HG02763 (cell line): ENCODE measurements at regions not wholly inside any gene's neighbourhood (a gene's known extent, or its start where the extent isn't known, plus 50 kb on each side); places are given as distances from the start of the nearest gene placed in this dataset.
"Not testable (repeated sequence)": the region's sequence is repeated elsewhere in the genome, so short reads cannot be mapped to it uniquely, and the experiment has no call there.

ENCODE experiments used
- ATAC-seq: cut with Tn5 transposase; IDR thresholded peaks from one replicate; pipeline ENCODE4 v1.9.1; 2021; ENCODE audit warnings: mild to moderate bottlenecking, moderate library complexity; ENCODE audit not compliant: unreplicated experiment

GRCh38 chr6:11961923-11962322 is 50.2 kb upstream of the HIVEP1 start:
- no peak for ATAC-seq

DNA sequence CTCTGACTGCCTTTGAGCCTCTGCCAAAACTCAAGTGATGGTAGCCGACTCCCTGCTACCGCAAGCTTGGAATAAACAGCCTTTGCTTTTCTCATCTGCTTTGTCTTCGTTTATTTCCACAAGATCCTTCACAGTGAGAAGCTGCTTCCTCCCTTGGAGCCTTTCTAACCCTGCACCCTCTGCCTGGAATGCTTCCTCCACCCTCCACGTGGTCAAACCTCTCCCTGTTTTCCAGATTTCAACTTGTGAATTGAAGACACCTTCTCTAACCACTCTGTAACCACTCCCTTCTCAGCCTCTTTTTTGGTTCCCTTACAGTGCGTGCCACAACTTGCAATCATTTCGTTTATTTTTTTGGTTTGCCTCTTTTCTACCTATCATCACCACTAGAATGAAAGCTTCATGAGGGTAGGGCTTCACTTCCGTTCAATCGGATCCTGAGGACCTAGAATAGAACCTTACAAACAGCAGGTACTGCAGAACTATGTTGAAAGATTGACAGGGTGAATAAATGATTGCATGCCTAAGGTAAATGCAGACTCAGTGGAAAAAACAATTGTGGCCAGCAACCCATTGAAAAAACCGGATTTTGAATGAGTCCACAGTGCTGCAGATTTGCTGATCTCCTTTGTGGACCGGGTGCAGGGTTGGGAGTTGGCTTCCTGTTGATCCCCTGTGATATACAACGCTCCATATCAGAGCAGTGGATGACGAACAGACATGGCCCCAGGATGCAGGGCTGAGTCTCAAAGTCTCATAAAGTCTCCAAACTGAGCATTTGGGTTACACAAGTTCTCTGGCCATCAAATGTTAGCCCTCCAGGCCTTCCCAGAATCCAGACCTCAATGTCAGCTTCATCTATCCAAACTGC is 51.0 kb upstream of the HIVEP1 start:
- no peak for ATAC-seq

GRCh38 chr6:11956781-11957180 is 55.3 kb upstream of the HIVEP1 start:
- no peak for ATAC-seq

DNA sequence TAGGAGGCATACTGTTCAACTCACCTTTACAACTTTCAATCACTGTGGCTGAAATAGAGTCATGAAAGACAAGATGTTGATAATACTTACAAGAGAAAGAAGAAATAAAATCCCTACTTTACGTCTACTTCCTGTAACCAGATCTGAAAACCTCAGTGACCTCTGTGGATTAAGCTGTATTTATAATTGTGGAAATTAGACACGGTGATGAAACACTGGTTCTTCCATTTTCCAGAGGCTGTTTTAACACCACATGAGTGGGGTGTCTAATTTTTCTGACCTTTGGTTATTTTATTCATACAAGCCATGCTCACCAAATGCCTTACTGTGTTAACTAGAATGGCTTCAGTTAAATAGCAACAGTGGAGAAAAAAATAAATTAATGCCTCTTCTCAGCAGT is 58.5 kb upstream of the HIVEP1 start:
- no peak for ATAC-seq

DNA sequence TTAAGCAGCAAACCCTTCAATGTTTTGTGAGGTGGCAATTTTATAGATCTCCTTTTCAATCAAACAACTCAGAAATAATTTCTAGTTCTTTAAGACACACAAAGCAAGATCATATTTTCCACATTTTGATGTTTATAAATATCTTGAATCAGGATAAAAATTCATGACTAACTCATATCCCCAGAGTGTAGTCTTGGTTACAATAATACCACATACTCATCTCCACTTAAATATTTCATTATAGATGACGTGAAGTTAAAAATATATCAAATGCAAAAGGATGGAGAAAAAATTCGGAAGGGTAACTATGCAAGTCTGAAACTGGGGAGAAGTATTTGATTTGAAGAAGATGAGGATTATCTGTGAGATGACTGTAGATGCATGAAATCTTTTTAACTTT is 59.8 kb upstream of the HIVEP1 start:
- ATAC-seq, result no peak

DNA sequence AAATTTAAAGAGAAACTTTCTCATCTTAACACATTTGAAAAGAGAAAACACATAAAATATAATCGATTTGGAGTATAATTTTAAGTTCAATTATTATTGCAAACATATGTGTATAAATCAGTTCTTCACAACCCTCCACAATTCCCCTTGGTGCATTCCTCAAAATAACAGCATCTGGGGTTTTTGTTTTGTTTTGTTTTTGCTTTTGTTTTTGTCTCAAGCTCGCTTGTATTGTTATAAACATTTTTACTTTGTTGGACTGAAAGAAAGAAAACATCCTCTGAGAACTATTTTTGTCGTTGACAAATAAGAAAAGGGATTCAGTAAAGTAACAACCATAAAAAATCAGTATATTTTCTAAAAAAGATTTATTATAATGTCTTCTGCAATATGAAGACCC is 60.2 kb upstream of the HIVEP1 start:
- no peak for ATAC-seq

DNA sequence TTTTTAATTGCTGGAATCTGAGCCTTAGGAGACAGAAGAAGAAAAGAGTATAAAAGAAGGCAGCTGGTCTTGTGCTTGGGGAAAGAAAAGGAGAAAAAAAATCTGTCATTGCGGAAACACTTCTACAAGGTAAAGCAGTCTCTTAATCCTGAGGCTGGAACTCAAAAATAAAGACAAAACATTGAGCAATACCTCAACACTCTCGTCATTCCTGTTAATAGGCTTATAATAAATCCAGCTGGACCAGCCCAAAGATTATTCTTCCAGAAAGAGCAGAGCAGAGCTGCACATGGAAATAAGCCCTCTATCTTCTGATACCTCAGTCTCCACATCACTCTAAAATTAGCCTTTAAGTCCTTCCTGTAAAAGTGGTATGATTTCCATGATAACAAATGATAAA is 62.0 kb upstream of the HIVEP1 start:
- no peak for ATAC-seq

GRCh38 chr6:11947575-11947974 is 64.5 kb upstream of the HIVEP1 start:
- no peak for ATAC-seq

GRCh38 chr6:11947063-11947462 is 65.0 kb upstream of the HIVEP1 start:
- no peak for ATAC-seq

- no peak for ATAC-seq
Observed at GRCh38 chr6:11944111-11944510, 68.0 kb upstream of the HIVEP1 start.

- no peak for ATAC-seq
Observed at GRCh38 chr6:11943060-11943459, 69.1 kb upstream of the HIVEP1 start.

DNA sequence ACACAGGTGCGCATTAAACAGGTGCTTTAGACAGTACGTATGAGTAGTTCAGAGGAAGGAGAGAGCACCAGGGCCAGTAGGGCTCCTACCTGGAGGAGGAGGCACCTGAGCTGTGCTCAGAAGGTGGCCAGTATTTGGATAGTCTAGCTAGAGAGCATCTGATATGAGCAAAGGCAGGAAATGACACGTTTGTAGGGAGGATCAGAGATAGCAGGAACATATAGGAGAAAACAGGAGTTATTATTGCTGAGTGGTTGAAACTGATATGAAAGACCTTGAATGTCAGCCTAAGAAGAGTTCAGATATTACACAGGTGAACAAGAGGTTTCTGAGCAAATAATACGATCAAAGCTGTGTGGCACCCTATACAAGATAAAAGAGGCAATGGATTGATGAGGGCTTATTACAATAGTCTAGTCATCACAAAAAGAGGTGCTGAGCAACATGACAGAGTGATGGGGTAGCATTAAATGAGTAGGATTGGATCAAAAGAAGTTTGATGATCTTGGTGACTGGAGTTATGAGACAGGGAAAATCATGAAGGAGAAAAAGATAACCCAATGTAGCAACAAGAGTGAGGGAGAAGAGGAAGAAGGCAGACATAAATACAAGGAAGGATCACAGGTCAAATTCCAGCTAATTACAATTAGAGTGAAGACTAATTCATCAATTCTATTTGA is 69.8 kb upstream of the HIVEP1 start:
- ATAC-seq, result no peak

DNA sequence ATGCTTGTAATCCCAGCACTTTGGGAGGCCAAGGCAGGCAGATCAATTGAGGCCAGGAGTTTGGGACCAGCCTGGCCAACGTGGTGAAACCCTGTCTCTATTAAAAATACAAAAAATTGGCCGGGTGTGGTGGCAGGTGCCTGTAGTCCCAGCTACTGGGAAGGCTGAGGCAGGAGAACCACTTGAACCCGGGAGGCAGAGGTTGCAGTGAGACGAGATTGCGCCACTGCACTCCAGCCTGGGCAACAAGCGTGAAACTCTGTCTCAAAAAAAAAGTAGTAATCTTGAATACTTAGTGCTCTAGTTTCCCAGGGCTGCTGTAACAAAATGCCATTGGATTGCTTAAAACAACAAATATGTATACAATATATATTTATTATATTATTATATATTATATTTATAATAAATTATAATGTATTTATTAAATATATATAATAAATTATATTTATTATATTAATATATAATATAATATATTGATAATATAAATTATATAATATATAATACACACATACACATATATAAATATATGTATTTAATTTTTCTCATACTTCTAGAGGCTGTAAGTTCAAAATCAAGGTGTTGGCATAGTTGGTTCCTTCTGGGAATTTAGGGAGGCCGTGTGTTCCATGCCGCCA is 71.5 kb upstream of the HIVEP1 start:
- ATAC-seq, result not testable (repeated sequence)

GRCh38 chr6:11938285-11938890 is 73.7 kb upstream of the HIVEP1 start:
- ATAC-seq, result no peak

DNA sequence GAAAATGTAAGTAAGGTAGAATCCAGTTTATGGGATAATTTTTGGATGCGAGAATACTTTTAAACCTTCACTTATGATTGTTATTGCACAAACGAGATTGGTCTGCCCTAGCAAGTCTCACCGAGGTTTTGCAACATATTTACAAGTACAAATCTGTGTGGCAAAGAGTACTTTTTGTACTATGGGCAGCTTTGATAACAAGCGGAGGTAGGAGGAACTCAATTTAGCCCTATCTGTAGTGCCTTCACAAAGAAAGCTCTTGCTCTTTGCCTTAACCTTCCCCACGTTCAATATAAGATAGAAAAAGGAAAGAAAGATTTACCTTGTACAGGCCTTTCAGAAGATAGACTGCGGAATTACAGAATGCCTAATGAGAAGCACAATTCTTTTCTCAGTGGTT is 77.5 kb upstream of the HIVEP1 start:
- no peak for ATAC-seq

DNA sequence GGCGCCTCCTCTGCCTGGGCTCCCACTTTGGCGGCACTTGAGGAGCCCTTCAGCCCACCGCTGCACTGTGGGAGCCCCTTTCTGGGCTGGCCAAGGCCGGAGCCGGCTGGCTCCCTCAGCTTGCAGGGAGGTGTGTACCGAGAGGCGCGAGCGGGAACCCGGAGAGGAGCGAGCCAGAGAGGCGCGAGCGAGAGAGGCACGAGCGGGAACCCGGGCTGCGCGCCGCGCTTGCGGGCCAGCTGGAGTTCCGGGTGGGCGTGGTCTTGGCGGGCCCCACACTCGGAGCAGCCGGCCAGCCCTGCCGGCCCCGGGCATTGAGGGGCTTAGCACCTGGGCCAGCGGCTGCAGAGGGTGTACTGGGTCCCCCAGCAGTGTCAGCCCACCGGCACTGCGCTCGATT is 79.2 kb upstream of the HIVEP1 start:
- not testable (repeated sequence) for ATAC-seq

GRCh38 chr6:11931296-11932035 is 80.6 kb upstream of the HIVEP1 start:
- ATAC-seq, result no peak

DNA sequence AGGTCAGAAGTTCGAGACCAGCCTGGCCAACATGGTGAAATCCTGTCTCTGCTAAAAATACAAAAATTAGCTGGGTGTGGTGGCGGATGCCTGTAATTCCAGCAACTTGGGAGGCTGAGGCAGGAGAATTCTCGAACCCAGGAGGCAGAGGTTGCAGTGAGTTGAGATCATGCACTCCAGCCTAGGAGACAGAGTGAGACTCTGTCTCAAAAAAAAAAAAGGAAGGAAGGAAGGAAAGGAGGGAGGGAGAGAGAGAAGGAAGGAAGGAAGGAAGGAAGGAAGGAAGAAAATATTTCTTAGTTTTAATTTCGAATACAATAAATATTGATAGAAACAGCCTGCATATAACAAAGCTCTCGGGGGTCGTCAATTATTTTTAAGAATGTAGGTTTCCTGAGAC is 81.3 kb upstream of the HIVEP1 start:
- not testable (repeated sequence) for ATAC-seq

GRCh38 chr6:11930240-11930639 is 81.9 kb upstream of the HIVEP1 start:
- ATAC-seq, result no peak

DNA sequence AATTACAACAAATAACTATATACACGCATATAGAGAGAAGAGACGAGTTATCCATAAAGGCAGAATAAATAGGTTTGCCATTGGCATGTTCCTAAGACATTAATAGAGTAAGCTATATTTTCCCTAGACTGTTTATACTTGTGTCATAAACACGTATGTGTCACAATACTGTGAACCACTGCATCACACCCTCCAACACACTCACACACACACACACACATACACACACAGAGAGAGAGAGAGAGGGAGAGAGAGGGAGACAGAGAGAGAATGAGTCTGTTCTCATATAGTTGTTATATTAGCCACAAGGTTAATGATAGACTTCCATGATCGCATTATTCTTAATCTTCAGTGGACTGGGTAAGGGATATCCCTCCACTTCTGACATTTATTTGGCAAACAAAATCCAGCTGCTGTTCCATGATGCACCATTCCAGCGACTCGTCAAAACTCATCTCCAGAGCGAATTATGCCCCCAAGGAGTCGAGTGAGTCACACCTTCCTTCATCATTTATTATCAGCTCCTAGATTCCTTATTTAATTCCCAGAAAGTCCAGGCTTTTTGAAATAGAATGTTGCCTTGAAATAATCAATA is 82.8 kb upstream of the HIVEP1 start:
- ATAC-seq, result no peak
